ENCODE measurements at regions not wholly inside any gene's neighbourhood (a gene's known extent, or its start where the extent isn't known, plus 50 kb on each side); places are given as distances from the start of the nearest gene placed in this dataset.

- Mint-ChIP-seq H3K9me3 (ENCODE audit: unreplicated experiment) (no peaks in the 10 kb centered on the region), H3K36me3 (ENCODE audit: low read depth, unreplicated experiment) (no peaks in the 10 kb centered on the region), H3K4me3 (ENCODE audit: unreplicated experiment) (no peak overlapping the region), H3K27ac (ENCODE audit: unreplicated experiment) (no peak overlapping the region), H3K27me3 (ENCODE audit: unreplicated experiment) (no peaks in the 10 kb centered on the region), H3K4me1 (ENCODE audit: unreplicated experiment) (peaks cover 2% of the 10 kb centered on the region)
- TF ChIP-seq CTCF (IDR thresholded peaks at IDR 0.05; ENCODE audit: unreplicated experiment) = no peak
- no peak for DNase-seq (ENCODE audit: low spot score)
Measured at GRCh38 chr2:64214281-64215115, 70.3 kb upstream of the PELI1 start.

GRCh38 chr2:64217198-64217869 lies 73.1 kb upstream of the PELI1 start:
- TF ChIP-seq CTCF (IDR thresholded peaks at IDR 0.05; ENCODE audit: unreplicated experiment) = no peak
- no peaks in the 10 kb centered on the region for H3K36me3 Mint-ChIP-seq (ENCODE audit: low read depth, unreplicated experiment)
- peaks cover 14% of the 10 kb centered on the region for H3K4me1 Mint-ChIP-seq (ENCODE audit: unreplicated experiment)
- H3K27me3 Mint-ChIP-seq (ENCODE audit: unreplicated experiment) = peaks cover 4% of the 10 kb centered on the region
- DNase-seq (ENCODE audit: low spot score) = no peak
- no peak overlapping the region for H3K27ac Mint-ChIP-seq (ENCODE audit: unreplicated experiment)
- H3K4me3 Mint-ChIP-seq (ENCODE audit: unreplicated experiment) = no peak overlapping the region
- no peaks in the 10 kb centered on the region for H3K9me3 Mint-ChIP-seq (ENCODE audit: unreplicated experiment)

GRCh38 chr2:64218137-64218802 lies 74.0 kb upstream of the PELI1 start:
- H3K27ac Mint-ChIP-seq (ENCODE audit: unreplicated experiment) = no peak overlapping the region
- H3K4me3 Mint-ChIP-seq (ENCODE audit: unreplicated experiment) = no peak overlapping the region
- H3K27me3 Mint-ChIP-seq (ENCODE audit: unreplicated experiment) = peaks cover 4% of the 10 kb centered on the region
- DNase-seq (ENCODE audit: low spot score) = no peak
- H3K4me1 Mint-ChIP-seq (ENCODE audit: unreplicated experiment) = peaks cover 18% of the 10 kb centered on the region
- H3K36me3 Mint-ChIP-seq (ENCODE audit: low read depth, unreplicated experiment) = no peaks in the 10 kb centered on the region
- TF ChIP-seq CTCF (IDR thresholded peaks at IDR 0.05; ENCODE audit: unreplicated experiment) = no peak
- no peaks in the 10 kb centered on the region for H3K9me3 Mint-ChIP-seq (ENCODE audit: unreplicated experiment)

GRCh38 chr2:64219149-64219548 lies 74.9 kb upstream of the PELI1 start:
- no peak for TF ChIP-seq CTCF (IDR thresholded peaks at IDR 0.05; ENCODE audit: unreplicated experiment)
- Mint-ChIP-seq H3K27ac (ENCODE audit: unreplicated experiment) (no peak overlapping the region), H3K36me3 (ENCODE audit: low read depth, unreplicated experiment) (no peaks in the 10 kb centered on the region), H3K9me3 (ENCODE audit: unreplicated experiment) (no peaks in the 10 kb centered on the region), H3K27me3 (ENCODE audit: unreplicated experiment) (peaks cover 4% of the 10 kb centered on the region), H3K4me1 (ENCODE audit: unreplicated experiment) (peaks cover 20% of the 10 kb centered on the region), H3K4me3 (ENCODE audit: unreplicated experiment) (no peak overlapping the region)
- no peak for DNase-seq (ENCODE audit: low spot score)

All from endothelial cell (in vitro differentiated cells).